ENCODE measurements at regions not wholly inside any gene's neighbourhood (a gene's known extent, or its start where the extent isn't known, plus 50 kb on each side); places are given as distances from the start of the nearest gene placed in this dataset.

DNA sequence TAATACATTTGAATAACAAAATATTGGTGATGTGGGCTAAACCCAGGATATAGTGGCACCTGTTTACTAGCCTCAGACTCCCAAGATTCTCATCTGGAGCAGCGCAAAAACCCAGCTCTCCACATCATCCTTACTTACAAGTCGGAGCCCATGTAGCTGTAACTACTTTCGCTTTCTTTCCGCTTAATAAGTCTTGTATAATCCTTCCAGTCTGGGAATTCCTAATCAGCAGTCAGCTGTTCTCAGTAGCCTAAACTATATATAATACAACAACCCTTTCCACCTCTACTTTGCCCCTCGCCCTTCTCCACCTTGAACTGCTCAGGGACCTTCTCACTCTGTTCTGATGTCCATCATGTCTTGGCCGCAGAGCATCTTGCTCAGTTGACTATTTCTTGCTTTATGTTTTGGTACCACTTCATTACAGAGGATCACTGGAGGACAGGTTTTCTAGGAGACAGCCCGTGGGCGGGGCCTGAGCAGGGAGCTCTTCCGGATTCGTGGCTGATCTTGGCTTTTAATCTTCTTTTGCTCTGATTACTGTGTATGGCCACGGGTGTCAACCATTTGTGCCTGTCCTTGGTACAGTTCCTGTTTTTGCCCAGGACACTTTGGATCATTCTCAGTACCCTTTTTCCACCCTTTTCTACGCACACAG, 119.9 kb upstream of the SERTAD2 start:
- TF ChIP-seq, protein P1, sequence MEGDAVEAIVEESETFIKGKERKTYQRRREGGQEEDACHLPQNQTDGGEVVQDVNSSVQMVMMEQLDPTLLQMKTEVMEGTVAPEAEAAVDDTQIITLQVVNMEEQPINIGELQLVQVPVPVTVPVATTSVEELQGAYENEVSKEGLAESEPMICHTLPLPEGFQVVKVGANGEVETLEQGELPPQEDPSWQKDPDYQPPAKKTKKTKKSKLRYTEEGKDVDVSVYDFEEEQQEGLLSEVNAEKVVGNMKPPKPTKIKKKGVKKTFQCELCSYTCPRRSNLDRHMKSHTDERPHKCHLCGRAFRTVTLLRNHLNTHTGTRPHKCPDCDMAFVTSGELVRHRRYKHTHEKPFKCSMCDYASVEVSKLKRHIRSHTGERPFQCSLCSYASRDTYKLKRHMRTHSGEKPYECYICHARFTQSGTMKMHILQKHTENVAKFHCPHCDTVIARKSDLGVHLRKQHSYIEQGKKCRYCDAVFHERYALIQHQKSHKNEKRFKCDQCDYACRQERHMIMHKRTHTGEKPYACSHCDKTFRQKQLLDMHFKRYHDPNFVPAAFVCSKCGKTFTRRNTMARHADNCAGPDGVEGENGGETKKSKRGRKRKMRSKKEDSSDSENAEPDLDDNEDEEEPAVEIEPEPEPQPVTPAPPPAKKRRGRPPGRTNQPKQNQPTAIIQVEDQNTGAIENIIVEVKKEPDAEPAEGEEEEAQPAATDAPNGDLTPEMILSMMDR (conservative IDR thresholded peaks at IDR 0.05; ENCODE audit: control insufficient read depth, insufficient read depth, low read depth, low read length), result no peak
- no peak for DNase-seq (ENCODE audit: low read depth)
- no peak overlapping the region for H3K4me3 ChIP-seq (ENCODE audit: control insufficient read depth, low read depth, low read length)

DNA sequence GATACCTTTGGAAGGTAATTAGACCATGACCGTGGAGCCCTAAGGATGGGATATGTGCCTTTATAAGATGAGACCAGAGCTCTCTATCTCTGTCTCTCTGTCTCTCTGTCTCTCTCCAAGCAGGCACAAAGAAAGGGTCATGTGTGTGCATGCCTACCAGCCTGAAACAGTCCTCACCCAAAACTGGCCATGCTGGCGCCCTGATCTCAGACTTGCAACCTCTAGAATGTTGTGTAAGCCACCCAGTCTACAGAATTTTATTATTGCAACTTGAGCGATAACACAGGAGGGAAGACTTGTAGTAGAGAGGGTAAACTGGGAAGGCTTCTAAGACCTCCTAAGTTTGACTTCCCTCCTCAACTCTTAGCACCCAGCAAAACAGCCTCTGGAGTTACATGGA, 124.1 kb upstream of the SERTAD2 start:
- no peak overlapping the region for H3K4me3 ChIP-seq (ENCODE audit: control insufficient read depth, low read depth, low read length)
- no peak for DNase-seq (ENCODE audit: low read depth)
- TF ChIP-seq, protein P1 (conservative IDR thresholded peaks at IDR 0.05; ENCODE audit: control insufficient read depth, insufficient read depth, low read depth, low read length), result no peak

DNA sequence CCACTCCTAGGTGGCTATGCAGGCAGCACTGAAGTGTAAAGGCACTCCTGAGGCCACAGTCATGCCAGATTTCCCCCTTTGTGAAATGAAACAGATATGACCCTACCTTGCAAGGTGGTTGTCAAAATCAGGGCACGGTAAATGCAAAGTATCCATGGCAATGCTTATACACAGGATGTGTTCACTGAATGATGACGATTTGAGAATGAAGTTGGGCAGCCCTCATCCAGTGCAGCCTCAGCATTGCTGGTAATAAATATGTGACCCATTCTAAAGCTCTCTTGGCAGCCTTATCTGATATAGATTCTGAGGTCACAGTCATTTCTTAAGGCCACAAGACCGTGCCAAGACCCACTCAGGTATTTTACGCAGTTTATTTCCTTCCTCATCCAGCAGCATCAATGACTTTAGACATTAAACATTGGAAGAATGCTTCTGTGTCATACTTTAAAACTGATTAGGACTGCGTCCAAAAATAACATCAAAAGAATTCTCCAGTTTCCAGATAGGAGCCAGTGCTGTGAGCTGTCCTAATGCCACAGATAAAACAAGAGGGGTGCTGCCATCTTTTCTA, 125.5 kb upstream of the SERTAD2 start:
- TF ChIP-seq, protein P1 (conservative IDR thresholded peaks at IDR 0.05; ENCODE audit: control insufficient read depth, insufficient read depth, low read depth, low read length), result no peak
- DNase-seq (ENCODE audit: low read depth), result peak; percentile 84
- no peak overlapping the region for H3K4me3 ChIP-seq (ENCODE audit: control insufficient read depth, low read depth, low read length)

DNA sequence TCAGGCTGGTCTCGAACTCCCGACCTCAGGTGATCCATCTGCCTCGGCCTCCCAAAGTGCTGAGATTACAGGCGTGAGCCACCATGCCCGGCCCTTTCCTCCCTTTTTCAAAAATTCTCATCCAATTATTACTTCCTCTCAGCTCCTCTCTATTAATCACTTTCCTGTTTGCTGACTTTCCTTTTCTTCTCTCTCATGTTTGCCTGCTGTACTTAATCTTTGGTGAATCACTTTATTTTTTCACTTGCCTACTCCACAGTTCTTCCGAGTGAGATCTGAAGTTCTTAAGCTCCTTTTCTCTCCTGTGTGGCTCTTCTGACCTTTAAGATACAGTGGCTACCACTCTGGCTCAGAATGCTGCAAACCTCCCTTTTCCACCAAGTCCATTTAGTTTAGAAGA, 126.3 kb upstream of the SERTAD2 start:
- TF ChIP-seq, protein P1 (conservative IDR thresholded peaks at IDR 0.05; ENCODE audit: control insufficient read depth, insufficient read depth, low read depth, low read length), result no peak
- no peak for DNase-seq (ENCODE audit: low read depth)
- no peak overlapping the region for H3K4me3 ChIP-seq (ENCODE audit: control insufficient read depth, low read depth, low read length)

DNA sequence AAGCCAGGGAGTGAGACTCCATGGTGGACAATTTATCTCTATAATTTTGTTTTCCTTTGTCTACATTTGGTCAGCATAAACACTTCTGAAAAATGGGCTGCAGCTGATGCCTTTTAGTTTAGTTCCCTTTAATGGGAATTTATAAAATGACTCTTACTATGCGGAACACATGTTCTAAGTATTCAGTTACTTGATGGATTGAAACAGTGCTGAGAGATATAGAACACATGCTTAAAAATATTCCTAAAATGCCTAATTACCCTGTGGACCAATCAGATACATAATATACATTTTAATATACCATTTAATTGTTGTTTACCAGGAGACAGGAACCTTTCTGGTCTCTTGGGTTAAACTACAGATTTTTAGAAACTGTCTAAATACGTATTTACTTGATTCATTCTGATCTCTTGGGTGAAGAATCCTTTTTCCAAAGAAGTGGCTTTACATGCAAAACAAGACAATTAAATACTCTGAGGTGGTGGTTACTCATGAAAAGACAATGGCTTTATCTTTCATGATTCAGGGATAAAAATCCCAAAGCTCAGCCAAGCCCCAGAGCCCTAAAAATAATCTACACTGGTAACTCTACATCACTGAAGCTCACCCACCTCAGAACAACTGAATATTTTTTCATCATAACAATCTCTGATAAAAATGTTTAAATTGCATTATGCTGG, 128.1 kb upstream of the SERTAD2 start:
- TF ChIP-seq, protein P1 (conservative IDR thresholded peaks at IDR 0.05; ENCODE audit: control insufficient read depth, insufficient read depth, low read depth, low read length), result no peak
- no peak overlapping the region for H3K4me3 ChIP-seq (ENCODE audit: control insufficient read depth, low read depth, low read length)
- DNase-seq (ENCODE audit: low read depth), result no peak

DNA sequence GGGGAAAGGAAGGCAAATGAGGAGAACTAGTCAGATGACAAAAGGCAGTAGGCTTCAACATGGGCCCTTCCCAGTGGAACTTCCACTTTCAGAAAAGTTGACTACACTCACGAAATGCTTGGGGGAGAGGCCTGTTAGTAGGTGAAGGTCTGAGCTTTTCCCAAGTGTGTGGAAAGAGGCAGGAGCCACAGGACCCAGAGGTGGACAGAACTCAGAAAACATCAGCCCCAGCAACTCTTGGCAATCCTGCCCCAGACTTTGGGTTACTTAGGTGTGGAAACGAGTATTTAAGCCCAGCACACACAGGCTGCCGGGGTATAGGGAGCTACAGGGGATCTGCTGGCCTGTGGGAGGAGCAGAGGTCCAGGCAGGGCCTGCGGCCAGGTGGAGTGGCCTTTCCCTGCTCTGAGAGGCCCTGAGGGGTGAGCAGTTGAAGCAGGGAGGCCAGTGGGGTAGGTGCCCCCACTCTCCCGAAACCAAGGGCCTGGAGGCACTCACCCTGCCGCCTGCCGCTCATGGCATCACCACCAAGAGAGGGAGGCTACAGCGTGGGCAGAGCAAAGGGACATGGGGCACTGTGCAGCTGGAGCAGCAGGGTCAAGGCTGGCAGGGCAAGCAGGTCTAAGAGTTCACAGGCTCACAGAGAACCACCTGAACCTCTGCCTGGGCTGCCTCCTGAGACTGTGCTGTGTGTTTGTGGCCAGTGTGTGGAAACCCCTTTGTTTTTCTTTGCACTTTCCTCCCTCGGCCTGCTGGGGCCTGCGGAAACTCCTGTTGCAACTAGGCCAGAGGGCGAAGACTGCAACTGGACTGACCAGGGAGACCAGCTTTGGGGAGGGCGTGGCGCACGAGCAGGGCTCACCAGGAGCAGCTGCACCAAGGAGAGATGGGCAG, 130.7 kb upstream of the SERTAD2 start:
- DNase-seq (ENCODE audit: low read depth), result no peak
- no peak overlapping the region for H3K4me3 ChIP-seq (ENCODE audit: control insufficient read depth, low read depth, low read length)
- TF ChIP-seq, protein P1 (conservative IDR thresholded peaks at IDR 0.05; ENCODE audit: control insufficient read depth, insufficient read depth, low read depth, low read length), result no peak
